ENCODE measurements at regions not wholly inside any gene's neighbourhood (a gene's known extent, or its start where the extent isn't known, plus 50 kb on each side); places are given as distances from the start of the nearest gene placed in this dataset.

- Histone ChIP-seq H3K9me3 (ENCODE audit: control insufficient read depth, low read depth, low read length) (no peaks in the 10 kb centered on the region), H3K4me2 (ENCODE audit: control insufficient read depth, extremely low read depth, insufficient read depth, low read depth, low read length) (no peak overlapping the region), H3K4me1 (ENCODE audit: control insufficient read depth, extremely low read depth, insufficient read depth, low read length) (no peaks in the 10 kb centered on the region), H3K79me2 (ENCODE audit: control insufficient read depth, insufficient read depth, low read length) (no peaks in the 10 kb centered on the region), H3K36me3 (ENCODE audit: control insufficient read depth in 2 of 2, extremely low read depth in 1 of 2, insufficient read depth in 2 of 2, low read length in 2 of 2) (no peaks in the 10 kb centered on the region), H3K27ac (ENCODE audit: control insufficient read depth, insufficient read depth, low read length) (no peak overlapping the region), H3K27me3 (ENCODE audit: control insufficient read depth, extremely low read depth, insufficient read depth, low read length) (peaks cover 6% of the 10 kb centered on the region), H3K9ac (ENCODE audit: control insufficient read depth, extremely low read depth, insufficient read depth, low read length) (no peak overlapping the region), H3K9me1 (ENCODE audit: control insufficient read depth, extremely low read depth, insufficient read depth, low read length) (no peaks in the 10 kb centered on the region), H4K20me1 (ENCODE audit: control insufficient read depth, extremely low read depth, insufficient read depth, low read length) (no peaks in the 10 kb centered on the region), H2AFZ (ENCODE audit: control insufficient read depth, low read length) (no peak overlapping the region), H3K4me3 (ENCODE audit: control insufficient read depth in 2 of 3, extremely low read depth in 1 of 3, insufficient read depth in 2 of 3, low read depth in 1 of 3, low read length in 3 of 3) (no peak overlapping the region)
- no peak for TF ChIP-seq CTCF (optimal IDR thresholded peaks at IDR 0.05 in 1 of 3, IDR thresholded peaks at IDR 0.05 in 1 of 3, conservative IDR thresholded peaks at IDR 0.05 in 1 of 3; ENCODE audit: extremely low read depth in 1 of 3, insufficient read depth in 2 of 3, low read length in 3 of 3)
- no peak for TF ChIP-seq EZH2 (IDR thresholded peaks at IDR 0.05; ENCODE audit: low read length)
- FAIRE-seq (no peak), DNase-seq (ENCODE audit: low read depth, low spot score) (no peak)
- dilution Hi-C loops (cut with MboI; ENCODE audit: extremely low pct_ligation_motif_present, low sequenced_read_pairs), result no loop called here
These were observed 178.7 kb upstream of the SH3BP4 start for GRCh38 chr2:234773129-234773528.

- FAIRE-seq, result no peak
- Histone ChIP-seq H3K9me1 (ENCODE audit: control insufficient read depth, extremely low read depth, insufficient read depth, low read length) (no peaks in the 10 kb centered on the region), H4K20me1 (ENCODE audit: control insufficient read depth, extremely low read depth, insufficient read depth, low read length) (no peaks in the 10 kb centered on the region), H3K4me3 (ENCODE audit: control insufficient read depth in 2 of 3, extremely low read depth in 1 of 3, insufficient read depth in 2 of 3, low read depth in 1 of 3, low read length in 3 of 3) (no peak overlapping the region), H3K9ac (ENCODE audit: control insufficient read depth, extremely low read depth, insufficient read depth, low read length) (no peak overlapping the region), H3K4me2 (ENCODE audit: control insufficient read depth, extremely low read depth, insufficient read depth, low read depth, low read length) (no peak overlapping the region), H3K4me1 (ENCODE audit: control insufficient read depth, extremely low read depth, insufficient read depth, low read length) (no peaks in the 10 kb centered on the region), H3K36me3 (ENCODE audit: control insufficient read depth in 2 of 2, extremely low read depth in 1 of 2, insufficient read depth in 2 of 2, low read length in 2 of 2) (no peaks in the 10 kb centered on the region), H3K27ac (ENCODE audit: control insufficient read depth, insufficient read depth, low read length) (no peak overlapping the region), H3K79me2 (ENCODE audit: control insufficient read depth, insufficient read depth, low read length) (no peaks in the 10 kb centered on the region), H2AFZ (ENCODE audit: control insufficient read depth, low read length) (no peak overlapping the region), H3K27me3 (ENCODE audit: control insufficient read depth, extremely low read depth, insufficient read depth, low read length) (peaks cover 6% of the 10 kb centered on the region), H3K9me3 (ENCODE audit: control insufficient read depth, low read depth, low read length) (no peaks in the 10 kb centered on the region)
- no peak for TF ChIP-seq EZH2 (IDR thresholded peaks at IDR 0.05; ENCODE audit: low read length)
- TF ChIP-seq CTCF (optimal IDR thresholded peaks at IDR 0.05 in 1 of 3, IDR thresholded peaks at IDR 0.05 in 1 of 3, conservative IDR thresholded peaks at IDR 0.05 in 1 of 3; ENCODE audit: extremely low read depth in 1 of 3, insufficient read depth in 2 of 3, low read length in 3 of 3), result no peak
- dilution Hi-C loops (cut with MboI; ENCODE audit: extremely low pct_ligation_motif_present, low sequenced_read_pairs), result no loop called here
- no peak for DNase-seq (ENCODE audit: low read depth, low spot score)
These were observed 179.1 kb upstream of the SH3BP4 start for GRCh38 chr2:234772733-234773060.

Data from keratinocyte (primary cell).